OCI-LY1 (cell line): ENCODE measurements at regions not wholly inside any gene's neighbourhood (a gene's known extent, or its start where the extent isn't known, plus 50 kb on each side); places are given as distances from the start of the nearest gene placed in this dataset.

Experiments
- H2AFZ ChIP-seq: fragments of 200-600 bp; sonication (generic), shearing (Covaris generic); 2 replicates; pipeline ENCODE4 v1.6.0; 2014; ENCODE audit warnings: antibody characterized with exemption, mild to moderate bottlenecking, low read length
- H3F3A ChIP-seq: fragments of 200-600 bp; sonication (generic), shearing (Covaris generic); 2 replicates; pipeline ENCODE4 v1.6.0; 2014; ENCODE audit warnings: mild to moderate bottlenecking, antibody characterized with exemption, low read length, moderate library complexity; ENCODE audit not compliant: insufficient read depth
- H3K27ac ChIP-seq: fragments of 200-600 bp; sonication (generic); 2 replicates; pipeline ENCODE4 v1.5.1; 2014; ENCODE audit warnings: low read length, mixed run types, mild to moderate bottlenecking, low read depth; ENCODE audit not compliant: poor library complexity, severe bottlenecking
- H3K27me3 ChIP-seq: fragments of 200-600 bp; sonication (generic); 2 replicates; pipeline ENCODE4 v1.6.0; 2014; ENCODE audit warnings: antibody characterized with exemption, mild to moderate bottlenecking, low read length, moderate library complexity; ENCODE audit not compliant: insufficient read depth
- H3K36me3 ChIP-seq: fragments of 200-600 bp; sonication (generic); 2 replicates; pipeline ENCODE4 v1.6.1; 2014; ENCODE audit warnings: mild to moderate bottlenecking, antibody characterized with exemption, low read length, moderate library complexity, mixed read lengths; ENCODE audit not compliant: insufficient read depth
- H3K4me1 ChIP-seq: fragments of 200-600 bp; sonication (generic); 2 replicates; pipeline ENCODE4 v1.5.1; 2014; ENCODE audit warnings: mild to moderate bottlenecking, low read length, moderate library complexity; ENCODE audit not compliant: insufficient read depth, severe bottlenecking
- H3K4me2 ChIP-seq: fragments of 200-600 bp; sonication (generic), shearing (Covaris generic); 2 replicates; pipeline ENCODE4 v1.6.1; 2014; ENCODE audit warnings: low read length
- H3K4me3 ChIP-seq: fragments of 200-600 bp; sonication (generic); 2 replicates; pipeline ENCODE4 v1.5.1; 2014; ENCODE audit warnings: low read length, low read depth, mild to moderate bottlenecking, mixed read lengths; ENCODE audit not compliant: poor library complexity, severe bottlenecking
- H3K79me2 ChIP-seq: fragments of 200-600 bp; shearing (Covaris generic); 2 replicates; pipeline ENCODE4 v1.6.1; 2016; ENCODE audit warnings: mixed run types, low read length, mixed read lengths; ENCODE audit not compliant: insufficient read depth
- H3K9ac ChIP-seq: fragments of 200-600 bp; sonication (generic), shearing (Covaris generic); 2 replicates; pipeline ENCODE4 v1.6.1; 2014; ENCODE audit warnings: mild to moderate bottlenecking, low read length, mixed read lengths
- H3K9me2 ChIP-seq: fragments of 200-600 bp; sonication (generic), shearing (Covaris generic); 2 replicates; pipeline ENCODE4 v1.6.1; 2014; ENCODE audit warnings: low read depth, mild to moderate bottlenecking, low read length, mixed read lengths
- H3K9me3 ChIP-seq: fragments of 200-600 bp; shearing (Covaris generic); 2 replicates; pipeline ENCODE4 v1.6.1; 2014; ENCODE audit warnings: low read length, mixed read lengths
- H4K20me1 ChIP-seq: fragments of 200-600 bp; sonication (generic), shearing (Covaris generic); 2 replicates; pipeline ENCODE4 v1.6.0; 2016; ENCODE audit warnings: mild to moderate bottlenecking, low read length; ENCODE audit not compliant: insufficient read depth
- EZH2 ChIP-seq: fragments of 200-600 bp; sonication (generic), shearing (Covaris generic); IDR thresholded peaks from 2 replicates; pipeline ENCODE4 v1.8.0; 2017; ENCODE audit warnings: borderline replicate concordance, mixed run types, mild to moderate bottlenecking, antibody characterized with exemption, low read length, moderate library complexity, mixed read lengths
- TF ChIP-seq, protein P1 (sequence below): fragments of 200-600 bp; sonication (generic), shearing (Covaris generic); IDR thresholded peaks from 2 replicates; pipeline ENCODE4 v1.5.1; 2017; ENCODE audit warnings: mild to moderate bottlenecking, antibody characterized with exemption, low read length, moderate library complexity, mixed read lengths

DNA sequence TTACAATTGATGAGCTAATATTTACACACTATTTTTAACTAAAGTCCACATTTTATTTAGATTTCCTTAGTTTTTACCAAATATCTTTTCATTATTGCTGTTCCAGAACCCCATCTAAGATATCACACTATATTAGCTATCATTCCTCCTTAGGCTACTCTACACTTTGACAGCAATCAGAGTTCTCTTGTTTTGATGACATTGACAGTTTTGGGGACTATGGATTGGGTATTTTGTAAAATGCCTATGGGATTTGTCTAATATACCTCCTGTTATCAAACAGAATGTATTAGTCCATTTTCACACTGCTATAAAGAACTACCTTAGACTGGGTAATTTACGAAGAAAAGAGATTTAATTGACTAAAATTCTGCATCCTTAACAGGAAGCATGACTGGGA is 489.1 kb downstream of the FOXG1 start:
- H3K9ac ChIP-seq = no peak overlapping the region
- H3K79me2 ChIP-seq = no peaks in the 10 kb centered on the region
- H3K27me3 ChIP-seq = no peaks in the 10 kb centered on the region
- H3K36me3 ChIP-seq = no peaks in the 10 kb centered on the region
- H3F3A ChIP-seq = no peaks in the 10 kb centered on the region
- no peak overlapping the region for H3K27ac ChIP-seq
- H3K4me3 ChIP-seq = no peak overlapping the region
- no peak for TF ChIP-seq EZH2
- TF ChIP-seq, protein P1, sequence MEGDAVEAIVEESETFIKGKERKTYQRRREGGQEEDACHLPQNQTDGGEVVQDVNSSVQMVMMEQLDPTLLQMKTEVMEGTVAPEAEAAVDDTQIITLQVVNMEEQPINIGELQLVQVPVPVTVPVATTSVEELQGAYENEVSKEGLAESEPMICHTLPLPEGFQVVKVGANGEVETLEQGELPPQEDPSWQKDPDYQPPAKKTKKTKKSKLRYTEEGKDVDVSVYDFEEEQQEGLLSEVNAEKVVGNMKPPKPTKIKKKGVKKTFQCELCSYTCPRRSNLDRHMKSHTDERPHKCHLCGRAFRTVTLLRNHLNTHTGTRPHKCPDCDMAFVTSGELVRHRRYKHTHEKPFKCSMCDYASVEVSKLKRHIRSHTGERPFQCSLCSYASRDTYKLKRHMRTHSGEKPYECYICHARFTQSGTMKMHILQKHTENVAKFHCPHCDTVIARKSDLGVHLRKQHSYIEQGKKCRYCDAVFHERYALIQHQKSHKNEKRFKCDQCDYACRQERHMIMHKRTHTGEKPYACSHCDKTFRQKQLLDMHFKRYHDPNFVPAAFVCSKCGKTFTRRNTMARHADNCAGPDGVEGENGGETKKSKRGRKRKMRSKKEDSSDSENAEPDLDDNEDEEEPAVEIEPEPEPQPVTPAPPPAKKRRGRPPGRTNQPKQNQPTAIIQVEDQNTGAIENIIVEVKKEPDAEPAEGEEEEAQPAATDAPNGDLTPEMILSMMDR = no peak
- no peaks in the 10 kb centered on the region for H3K9me2 ChIP-seq
- H3K4me2 ChIP-seq = no peak overlapping the region
- H2AFZ ChIP-seq = no peak overlapping the region
- no peaks in the 10 kb centered on the region for H3K4me1 ChIP-seq
- no peaks in the 10 kb centered on the region for H3K9me3 ChIP-seq
- no peaks in the 10 kb centered on the region for H4K20me1 ChIP-seq

DNA sequence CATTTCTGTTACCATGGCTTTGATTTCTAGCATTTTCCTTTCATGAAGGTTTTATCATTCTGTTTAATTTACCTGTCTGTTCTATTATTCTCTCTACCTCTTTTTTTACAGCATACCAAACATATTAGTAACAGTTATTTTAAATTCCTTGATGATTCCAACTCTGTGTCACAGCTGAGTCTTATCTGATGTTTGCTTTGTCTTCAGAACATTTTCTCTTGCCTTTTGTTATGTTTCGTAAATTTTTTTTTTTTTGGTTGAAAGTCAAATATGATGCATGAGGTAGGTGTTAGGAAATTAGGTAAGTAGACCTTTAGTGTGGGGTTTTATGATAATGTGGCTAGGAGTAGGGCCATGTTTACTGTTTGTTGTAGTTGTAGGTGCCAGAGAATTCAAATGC is 496.4 kb downstream of the FOXG1 start:
- Histone ChIP-seq H3K9me2 (no peaks in the 10 kb centered on the region), H4K20me1 (no peaks in the 10 kb centered on the region), H3K27ac (no peak overlapping the region), H3K4me2 (no peak overlapping the region), H3K4me1 (no peaks in the 10 kb centered on the region), H3K36me3 (no peaks in the 10 kb centered on the region), H3K4me3 (no peak overlapping the region), H3K79me2 (no peaks in the 10 kb centered on the region), H3F3A (no peaks in the 10 kb centered on the region), H2AFZ (no peak overlapping the region), H3K27me3 (no peaks in the 10 kb centered on the region), H3K9me3 (no peaks in the 10 kb centered on the region), H3K9ac (no peak overlapping the region)
- TF ChIP-seq, protein P1 = no peak
- TF ChIP-seq EZH2 = no peak

DNA sequence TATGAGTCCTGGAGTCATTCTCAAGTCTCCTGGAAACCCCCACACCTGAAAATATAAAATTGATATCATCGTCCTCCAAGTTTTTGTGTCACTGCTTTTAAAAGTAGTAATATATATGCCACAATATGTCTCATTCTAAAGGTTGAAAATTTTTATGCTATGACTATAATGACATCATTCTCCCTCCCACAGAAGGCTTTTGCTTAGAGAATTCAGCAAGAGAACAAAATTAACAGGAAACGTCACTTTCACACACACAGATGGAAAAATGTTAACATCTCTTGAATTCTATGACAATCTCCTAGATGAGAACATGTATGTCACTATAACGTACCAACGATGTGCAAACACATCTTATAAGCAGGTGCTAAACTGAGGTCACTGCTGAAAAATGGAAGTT is 498.3 kb downstream of the FOXG1 start:
- no peaks in the 10 kb centered on the region for H4K20me1 ChIP-seq
- H3K27ac ChIP-seq = no peak overlapping the region
- H3K36me3 ChIP-seq = no peaks in the 10 kb centered on the region
- no peaks in the 10 kb centered on the region for H3K9me2 ChIP-seq
- no peaks in the 10 kb centered on the region for H3F3A ChIP-seq
- no peak overlapping the region for H3K4me3 ChIP-seq
- H3K4me2 ChIP-seq = no peak overlapping the region
- H3K9me3 ChIP-seq = no peaks in the 10 kb centered on the region
- H3K27me3 ChIP-seq = no peaks in the 10 kb centered on the region
- no peaks in the 10 kb centered on the region for H3K79me2 ChIP-seq
- no peak for TF ChIP-seq EZH2
- TF ChIP-seq, protein P1 = no peak
- H3K9ac ChIP-seq = no peak overlapping the region
- no peak overlapping the region for H2AFZ ChIP-seq
- H3K4me1 ChIP-seq = no peaks in the 10 kb centered on the region
